Activated T-helper 2 cell treated with anti-CD3 and anti-CD28 coated beads, Interferon-gamma antibody, Interleukin-2, Interleukin-4, amounts not matched to agents 10 μg/mL and 5 μg/mL and 100 μg/mL, durations not matched to agents 14 hours and 24 hours and 36 hours (primary cell): ENCODE measurements at regions not wholly inside any gene's neighbourhood (a gene's known extent, or its start where the extent isn't known, plus 50 kb on each side); places are given as distances from the start of the nearest gene placed in this dataset.

ENCODE experiments used
- DNase-seq: peaks from one replicate; pipeline ENCODE4 v3.0.0; 2021; ENCODE audit warnings: low spot score
- H3K27ac Mint-ChIP-seq: one replicate; pipeline ENCODE4 v1.8.0; 2021; ENCODE audit warnings: mixed read lengths
- H3K27me3 Mint-ChIP-seq: one replicate; pipeline ENCODE4 v1.8.0; 2021; ENCODE audit warnings: low read depth, mixed read lengths
- H3K36me3 Mint-ChIP-seq: one replicate; pipeline ENCODE4 v1.8.0; 2021; ENCODE audit warnings: low read depth, mixed read lengths
- H3K4me1 Mint-ChIP-seq: one replicate; pipeline ENCODE4 v1.8.0; 2021; ENCODE audit warnings: low read depth, mixed read lengths
- H3K4me3 Mint-ChIP-seq: one replicate; pipeline ENCODE4 v1.8.0; 2021; ENCODE audit warnings: low read depth, mild to moderate bottlenecking, moderate library complexity, mixed read lengths
- H3K9me3 Mint-ChIP-seq: one replicate; pipeline ENCODE4 v1.8.0; 2021; ENCODE audit warnings: mixed read lengths
- intact Hi-C: fragments of 100-400 bp; cut with micrococcal nuclease; formaldehyde crosslinking; loops from one replicate; pipeline ENCODE4 v1.15.1; 2023

DNA sequence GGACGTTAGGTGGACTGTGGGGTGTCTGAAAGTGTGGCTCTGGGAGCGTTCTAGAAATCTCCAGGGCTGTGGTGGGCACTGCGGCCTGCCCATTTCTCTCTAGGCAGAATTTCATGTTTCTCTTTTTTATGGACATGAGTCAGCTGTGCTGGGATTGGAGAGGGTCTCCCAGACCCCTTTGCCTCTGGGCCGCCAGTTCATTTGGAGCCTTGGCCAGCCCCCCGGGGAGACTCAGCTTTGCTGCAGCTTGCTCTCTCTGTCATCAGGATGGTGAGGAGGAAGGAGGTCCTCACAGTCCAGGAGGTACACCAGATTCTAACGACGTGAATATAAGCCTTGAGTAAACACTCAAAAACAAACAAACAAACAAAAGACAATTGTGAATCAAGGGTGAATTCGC is 149.6 kb upstream of the RGMA start:
- intact Hi-C loops, result no loop called here
- no peaks in the 10 kb centered on the region for H3K9me3 Mint-ChIP-seq
- H3K27me3 Mint-ChIP-seq, result peaks cover 17% of the 10 kb centered on the region
- H3K4me3 Mint-ChIP-seq, result no peak overlapping the region
- peaks cover 11% of the 10 kb centered on the region for H3K4me1 Mint-ChIP-seq
- no peak for DNase-seq
- H3K36me3 Mint-ChIP-seq, result no peaks in the 10 kb centered on the region
- no peak overlapping the region for H3K27ac Mint-ChIP-seq

- DNase-seq, result no peak
- Mint-ChIP-seq H3K4me3 (peak overlapping the region; percentile 74), H3K27me3 (peaks cover 25% of the 10 kb centered on the region), H3K4me1 (peaks cover 26% of the 10 kb centered on the region), H3K9me3 (no peaks in the 10 kb centered on the region), H3K27ac (no peak overlapping the region), H3K36me3 (no peaks in the 10 kb centered on the region)
- intact Hi-C loops, result no loop called here
Observed at GRCh38 chr15:93235926-93236780, 147.1 kb upstream of the RGMA start.

DNA sequence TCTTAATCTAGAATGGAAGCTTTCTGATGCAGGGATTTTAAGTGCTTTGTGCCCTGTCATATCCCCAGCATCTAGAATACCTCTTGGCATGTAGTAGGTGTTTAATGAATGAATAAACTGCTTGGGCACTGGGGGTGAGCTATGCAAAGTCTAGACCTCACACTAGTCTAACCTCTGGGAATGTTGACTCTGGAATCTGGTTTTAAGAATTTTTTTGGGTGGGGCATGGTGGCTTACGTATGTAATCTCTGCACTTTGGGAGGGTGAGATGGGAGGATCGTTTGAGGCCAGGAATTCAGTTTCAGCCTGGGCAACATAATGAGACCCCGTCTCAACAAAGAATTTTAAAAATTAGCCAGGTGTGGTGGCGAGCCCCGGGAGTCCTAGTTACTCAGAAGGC is 146.3 kb upstream of the RGMA start:
- Mint-ChIP-seq H3K27me3 (peaks cover 32% of the 10 kb centered on the region), H3K27ac (no peak overlapping the region), H3K4me1 (peaks cover 29% of the 10 kb centered on the region), H3K4me3 (no peak overlapping the region), H3K9me3 (no peaks in the 10 kb centered on the region), H3K36me3 (no peaks in the 10 kb centered on the region)
- intact Hi-C loops, result no loop called here
- no peak for DNase-seq

GRCh38 chr15:93233710-93234109 is 144.7 kb upstream of the RGMA start:
- no peaks in the 10 kb centered on the region for H3K9me3 Mint-ChIP-seq
- H3K27me3 Mint-ChIP-seq, result peaks cover 37% of the 10 kb centered on the region
- no peak overlapping the region for H3K4me3 Mint-ChIP-seq
- no peak overlapping the region for H3K27ac Mint-ChIP-seq
- intact Hi-C loops, result no loop called here
- no peaks in the 10 kb centered on the region for H3K36me3 Mint-ChIP-seq
- DNase-seq, result no peak
- H3K4me1 Mint-ChIP-seq, result peaks cover 29% of the 10 kb centered on the region

DNA sequence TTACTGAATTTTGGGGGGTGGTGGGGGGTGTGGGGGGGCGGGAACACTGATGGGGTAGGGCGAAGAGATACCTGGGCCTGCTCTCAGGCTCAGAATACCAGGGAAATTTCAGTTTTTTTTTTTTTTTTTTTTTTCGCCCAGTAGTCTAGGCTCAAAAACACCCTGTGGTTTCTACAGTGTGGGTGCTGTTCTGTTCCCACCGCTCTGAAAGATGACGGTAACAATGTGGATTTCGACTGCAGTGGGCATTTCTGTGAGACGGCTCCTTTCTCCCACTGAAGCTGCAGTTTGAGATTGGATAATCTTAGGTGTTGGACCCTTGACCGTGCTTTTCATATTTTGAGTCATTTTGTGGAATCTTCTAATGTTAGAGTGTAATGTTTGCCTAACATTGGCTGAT is 143.8 kb upstream of the RGMA start:
- intact Hi-C loops, result no loop called here
- no peak for DNase-seq
- Mint-ChIP-seq H3K36me3 (no peaks in the 10 kb centered on the region), H3K9me3 (no peaks in the 10 kb centered on the region), H3K27me3 (peaks cover 37% of the 10 kb centered on the region), H3K4me1 (peaks cover 29% of the 10 kb centered on the region), H3K4me3 (no peak overlapping the region), H3K27ac (no peak overlapping the region)

DNA sequence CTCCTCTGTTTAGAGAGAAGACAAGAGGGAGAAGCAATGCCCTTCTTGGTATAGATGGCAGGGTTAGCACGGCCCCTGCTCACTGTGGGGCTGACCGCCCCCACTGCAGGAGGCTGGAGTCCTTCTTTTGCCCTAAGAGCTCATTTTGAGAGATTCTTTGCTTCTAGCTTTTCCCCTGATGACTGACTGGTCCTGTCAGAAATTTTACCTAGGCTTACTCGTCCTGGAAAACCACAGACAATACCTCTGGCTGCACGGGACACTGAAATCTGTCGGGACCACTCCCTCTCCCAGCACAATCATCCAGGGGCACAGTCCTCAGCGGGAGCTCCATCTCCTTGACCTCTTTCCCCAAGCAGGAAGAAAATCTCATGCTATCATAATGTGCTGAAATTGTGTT is 143.0 kb upstream of the RGMA start:
- Mint-ChIP-seq H3K27me3 (peaks cover 40% of the 10 kb centered on the region), H3K27ac (no peak overlapping the region), H3K36me3 (no peaks in the 10 kb centered on the region), H3K9me3 (no peaks in the 10 kb centered on the region), H3K4me3 (no peak overlapping the region), H3K4me1 (peaks cover 29% of the 10 kb centered on the region)
- no peak for DNase-seq
- intact Hi-C loops, result no loop called here

- no peaks in the 10 kb centered on the region for H3K36me3 Mint-ChIP-seq
- H3K4me3 Mint-ChIP-seq, result no peak overlapping the region
- peaks cover 39% of the 10 kb centered on the region for H3K27me3 Mint-ChIP-seq
- H3K27ac Mint-ChIP-seq, result peak overlapping the region; percentile 4
- no peak for DNase-seq
- peaks cover 26% of the 10 kb centered on the region for H3K4me1 Mint-ChIP-seq
- intact Hi-C loops, result no loop called here
- H3K9me3 Mint-ChIP-seq, result no peaks in the 10 kb centered on the region
Observed at GRCh38 chr15:93231261-93231925, 142.4 kb upstream of the RGMA start.

GRCh38 chr15:93228546-93228945 is 139.5 kb upstream of the RGMA start:
- H3K36me3 Mint-ChIP-seq, result no peaks in the 10 kb centered on the region
- H3K4me1 Mint-ChIP-seq, result peaks cover 23% of the 10 kb centered on the region
- no peak overlapping the region for H3K4me3 Mint-ChIP-seq
- intact Hi-C loops, result no loop called here
- no peaks in the 10 kb centered on the region for H3K9me3 Mint-ChIP-seq
- no peak overlapping the region for H3K27ac Mint-ChIP-seq
- DNase-seq, result no peak
- peaks cover 39% of the 10 kb centered on the region for H3K27me3 Mint-ChIP-seq

DNA sequence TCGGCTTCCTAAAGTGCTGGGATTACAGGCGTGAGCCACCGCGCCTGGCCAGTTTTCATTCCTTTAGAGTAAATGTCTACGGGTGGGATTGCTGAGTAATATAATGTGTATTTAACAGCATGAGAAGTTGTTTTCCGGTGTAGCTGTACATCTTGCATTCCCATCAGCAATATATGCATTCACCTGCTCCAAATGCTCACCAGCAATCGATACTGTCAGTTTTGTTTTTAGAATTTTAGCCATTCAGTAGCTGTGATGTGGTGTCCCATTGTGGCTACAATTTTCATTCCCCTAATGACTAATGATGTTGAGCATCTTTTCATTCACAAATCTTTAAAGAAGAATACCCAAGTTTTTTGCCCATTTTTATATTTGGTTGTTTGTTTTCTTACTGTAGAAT is 134.8 kb upstream of the RGMA start:
- intact Hi-C loops, result no loop called here
- Mint-ChIP-seq H3K27ac (no peak overlapping the region), H3K4me3 (no peak overlapping the region), H3K27me3 (peaks cover 31% of the 10 kb centered on the region), H3K4me1 (peaks cover 5% of the 10 kb centered on the region), H3K36me3 (no peaks in the 10 kb centered on the region), H3K9me3 (no peaks in the 10 kb centered on the region)
- DNase-seq, result no peak

DNA sequence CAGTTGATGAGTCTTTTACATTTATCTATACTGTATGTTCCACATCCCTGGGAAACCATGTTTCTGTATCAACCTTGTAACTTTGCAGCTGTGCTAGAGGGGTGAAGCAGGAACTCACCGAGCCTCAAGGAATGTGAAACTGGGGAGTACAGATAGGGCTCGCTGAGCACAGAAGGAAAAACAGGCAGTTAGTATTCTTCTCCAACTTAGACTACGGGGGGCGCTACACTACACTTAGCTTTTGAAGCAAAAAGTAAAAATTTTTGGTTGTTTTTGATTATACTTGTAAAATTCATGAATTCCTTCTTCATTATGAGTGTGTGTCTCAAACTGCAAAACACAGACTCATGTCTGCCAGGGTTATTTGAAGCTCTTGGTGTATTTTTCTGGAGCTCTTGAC is 132.7 kb upstream of the RGMA start:
- H3K4me3 Mint-ChIP-seq, result peak overlapping the region; percentile 50

GRCh38 chr15:93219859-93220420 is 130.9 kb upstream of the RGMA start:
- H3K9me3 Mint-ChIP-seq, result no peaks in the 10 kb centered on the region
- H3K4me3 Mint-ChIP-seq, result no peak overlapping the region
- H3K27me3 Mint-ChIP-seq, result peaks cover 17% of the 10 kb centered on the region
- no peak overlapping the region for H3K27ac Mint-ChIP-seq
- intact Hi-C loops, result no loop called here
- DNase-seq, result no peak
- H3K4me1 Mint-ChIP-seq, result peaks cover 5% of the 10 kb centered on the region
- no peaks in the 10 kb centered on the region for H3K36me3 Mint-ChIP-seq

More for the DNA sequence above, 132.7 kb upstream of the RGMA start:
- H3K36me3 Mint-ChIP-seq, result no peaks in the 10 kb centered on the region
- intact Hi-C loops, result no loop called here
- H3K27ac Mint-ChIP-seq, result no peak overlapping the region
- no peaks in the 10 kb centered on the region for H3K9me3 Mint-ChIP-seq
- peaks cover 5% of the 10 kb centered on the region for H3K4me1 Mint-ChIP-seq
- H3K27me3 Mint-ChIP-seq, result peaks cover 25% of the 10 kb centered on the region
- DNase-seq, result no peak

GRCh38 chr15:93217343-93217742 is 128.3 kb upstream of the RGMA start:
- Mint-ChIP-seq H3K36me3 (no peaks in the 10 kb centered on the region), H3K4me3 (no peak overlapping the region), H3K27me3 (peaks cover 8% of the 10 kb centered on the region), H3K4me1 (no peaks in the 10 kb centered on the region), H3K9me3 (no peaks in the 10 kb centered on the region), H3K27ac (no peak overlapping the region)
- intact Hi-C loops, result no loop called here
- no peak for DNase-seq

GRCh38 chr15:93214106-93214505 is 125.1 kb upstream of the RGMA start:
- no peak for DNase-seq
- Mint-ChIP-seq H3K4me3 (no peak overlapping the region), H3K4me1 (no peaks in the 10 kb centered on the region), H3K27me3 (peaks cover 2% of the 10 kb centered on the region), H3K36me3 (no peaks in the 10 kb centered on the region), H3K27ac (no peak overlapping the region), H3K9me3 (no peaks in the 10 kb centered on the region)
- intact Hi-C loops, result no loop called here
